Jurkat, Clone E6-1 (cell line): ENCODE measurements at regions not wholly inside any gene's neighbourhood (a gene's known extent, or its start where the extent isn't known, plus 50 kb on each side); places are given as distances from the start of the nearest gene placed in this dataset.

ENCODE experiments used
- DNase-seq: peaks from one replicate; pipeline ENCODE4 v3.0.0-alpha.2; 2011; ENCODE audit warnings: low read depth, low spot score
- H3K4me3 ChIP-seq: 2 replicates; pipeline ENCODE4 v1.5.1; 2011; ENCODE audit warnings: mild to moderate bottlenecking, low read length, control low read depth, moderate library complexity

DNA sequence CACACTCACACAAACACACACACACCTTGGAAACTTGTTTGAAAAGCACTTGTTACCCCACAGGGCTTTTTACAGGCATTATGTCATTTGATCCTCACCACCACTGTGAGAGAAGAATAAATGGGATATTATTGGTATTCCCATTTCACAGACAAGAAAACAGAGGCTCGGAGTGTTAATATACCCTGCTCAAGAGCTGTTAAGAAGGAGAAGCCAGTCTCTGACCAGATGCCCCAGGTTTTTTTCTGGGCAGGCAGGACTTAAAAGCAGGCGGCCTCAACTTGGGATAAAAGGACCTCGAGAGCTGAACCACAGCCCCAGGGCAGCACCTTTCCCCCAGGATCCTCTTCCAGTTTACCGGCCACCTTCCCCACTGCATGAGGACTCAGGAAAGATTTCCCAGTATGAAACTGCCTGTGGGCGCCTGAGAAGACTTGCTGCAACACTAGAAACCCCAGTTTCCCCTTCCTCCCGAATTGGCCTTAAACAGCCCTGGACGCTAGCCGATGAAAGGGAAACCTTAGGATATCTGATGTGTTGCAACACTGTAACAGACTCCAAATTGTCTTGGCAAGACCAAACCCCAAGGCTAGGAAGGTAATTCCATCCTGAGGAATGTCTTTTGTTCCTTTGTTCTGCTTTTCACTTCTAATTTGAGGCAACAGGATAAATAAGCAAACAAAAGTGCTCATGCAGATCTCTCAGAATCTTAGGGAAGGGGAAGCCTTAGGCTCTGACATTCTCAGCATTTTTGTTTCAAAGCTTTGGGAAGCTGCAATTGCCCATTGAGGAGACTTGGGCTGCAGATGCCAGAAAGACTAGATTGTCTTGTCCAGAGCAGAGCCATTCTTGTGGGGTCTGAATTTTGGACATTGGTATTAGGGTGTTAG, 173.5 kb downstream of the TRIM29 start:
- no peak for DNase-seq
- no peak overlapping the region for H3K4me3 ChIP-seq

- DNase-seq = no peak
- no peak overlapping the region for H3K4me3 ChIP-seq
Measured at GRCh38 chr11:119957951-119958350, 180.0 kb downstream of the TRIM29 start.

- DNase-seq = no peak
- H3K4me3 ChIP-seq = no peak overlapping the region
Measured at GRCh38 chr11:119952441-119952840, 185.5 kb downstream of the TRIM29 start.

- H3K4me3 ChIP-seq = no peak overlapping the region
- DNase-seq = no peak
Measured at GRCh38 chr11:119943298-119943655, 194.6 kb downstream of the TRIM29 start.

DNA sequence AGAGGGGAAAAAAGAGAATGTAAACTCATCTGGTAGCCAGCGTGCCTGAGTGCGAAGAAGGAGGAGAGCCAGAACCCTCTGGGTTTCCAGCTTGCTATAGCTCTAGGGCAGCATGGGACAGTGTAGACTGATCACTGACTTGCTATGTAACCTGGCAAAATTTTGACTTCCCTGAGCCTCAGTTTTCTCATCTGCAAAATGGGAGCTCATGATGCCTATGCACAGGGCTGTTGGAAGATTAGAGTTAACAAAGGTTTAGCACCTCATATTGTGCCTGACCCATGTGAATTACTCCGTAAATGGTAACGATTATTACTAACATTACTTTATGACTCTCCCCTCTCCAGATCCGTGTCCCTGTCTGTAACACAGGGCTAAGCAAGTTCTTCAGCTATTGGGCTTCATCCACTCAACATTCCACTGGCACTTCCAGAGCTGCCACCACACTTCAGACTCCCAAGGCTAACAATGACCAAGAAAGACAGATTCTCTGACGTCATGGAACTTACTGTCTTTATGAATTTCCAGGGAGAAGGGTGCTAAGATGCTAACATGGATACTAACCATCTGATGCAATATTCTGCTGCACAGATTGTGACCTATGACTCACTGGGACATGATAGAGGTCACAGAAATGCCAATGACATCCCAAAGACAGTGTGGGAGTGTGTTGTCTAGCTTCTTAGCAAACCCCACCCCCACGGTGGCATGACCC, 195.2 kb downstream of the TRIM29 start:
- no peak for DNase-seq
- no peak overlapping the region for H3K4me3 ChIP-seq

GRCh38 chr11:119941636-119942411, 196.1 kb downstream of the TRIM29 start:
- DNase-seq = no peak
- no peak overlapping the region for H3K4me3 ChIP-seq

DNA sequence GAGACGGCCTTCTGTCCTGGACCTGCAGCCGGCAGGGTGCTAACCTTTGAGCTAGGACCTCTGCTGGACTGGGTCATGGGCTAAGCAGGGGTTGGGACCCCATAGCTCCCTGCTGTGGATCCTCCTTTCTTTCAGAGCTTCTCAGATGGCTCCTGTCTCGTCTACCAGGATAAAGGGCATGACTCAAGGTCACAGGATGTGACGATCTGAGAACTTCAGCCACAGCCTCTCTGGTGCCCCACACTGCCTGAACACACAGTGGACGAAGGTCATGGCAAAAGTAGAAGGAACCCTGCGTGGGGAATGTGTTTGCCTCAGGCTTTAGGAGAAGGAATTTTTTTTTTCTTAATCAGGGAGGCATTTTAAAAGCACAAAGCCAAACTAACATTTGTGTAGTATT, 196.7 kb downstream of the TRIM29 start:
- DNase-seq = no peak
- no peak overlapping the region for H3K4me3 ChIP-seq

DNA sequence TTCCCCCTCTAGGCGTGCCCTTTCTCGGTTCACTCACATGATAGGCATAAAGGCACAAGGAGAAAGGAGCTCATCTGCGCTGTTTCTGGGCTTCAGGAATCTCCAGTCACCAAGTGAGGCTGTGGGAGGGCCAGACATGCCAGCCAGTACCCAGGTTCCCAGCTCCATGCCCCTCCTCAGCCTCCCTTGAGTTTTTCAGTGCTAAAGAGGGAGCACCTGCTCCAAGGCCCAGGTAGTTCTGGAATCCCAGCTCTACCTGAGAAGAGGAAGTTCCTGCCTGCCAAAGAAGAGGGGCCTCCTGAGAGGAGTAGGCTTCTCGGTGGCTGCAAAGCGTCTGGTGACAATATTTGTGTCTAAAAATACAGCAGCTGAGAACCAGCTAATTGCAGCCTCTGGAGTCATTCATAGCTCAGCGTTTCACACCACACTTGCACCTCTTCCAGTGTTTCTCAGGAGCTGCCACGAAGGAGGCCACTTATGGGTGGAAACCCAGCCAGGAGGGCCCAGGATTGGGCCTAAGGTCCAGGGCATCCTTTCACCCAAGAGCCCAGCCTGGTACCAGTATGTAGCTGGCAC, 197.4 kb downstream of the TRIM29 start:
- no peak for DNase-seq

DNA sequence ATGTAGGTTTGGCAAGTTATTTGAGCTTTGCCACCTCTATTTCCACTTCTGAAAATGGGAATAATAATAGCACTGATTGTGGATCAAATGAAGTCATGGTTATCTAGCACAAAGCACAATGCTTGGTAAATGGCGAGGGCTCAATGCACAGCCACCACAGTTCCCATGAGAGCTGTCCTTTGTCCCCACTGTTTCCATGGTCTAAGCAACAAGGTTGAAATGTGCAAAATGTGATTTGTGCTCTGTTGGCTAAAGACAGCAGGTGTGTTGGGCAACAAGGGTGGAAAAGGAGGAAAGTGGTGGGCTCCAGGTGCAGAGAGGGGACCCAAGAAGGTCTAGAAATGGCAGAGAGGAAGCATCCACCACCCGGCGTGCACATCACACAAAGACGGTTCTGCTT, 200.5 kb downstream of the TRIM29 start:
- no peak for DNase-seq
- no peak overlapping the region for H3K4me3 ChIP-seq

More for the DNA sequence above, 197.4 kb downstream of the TRIM29 start:
- H3K4me3 ChIP-seq = no peak overlapping the region

DNA sequence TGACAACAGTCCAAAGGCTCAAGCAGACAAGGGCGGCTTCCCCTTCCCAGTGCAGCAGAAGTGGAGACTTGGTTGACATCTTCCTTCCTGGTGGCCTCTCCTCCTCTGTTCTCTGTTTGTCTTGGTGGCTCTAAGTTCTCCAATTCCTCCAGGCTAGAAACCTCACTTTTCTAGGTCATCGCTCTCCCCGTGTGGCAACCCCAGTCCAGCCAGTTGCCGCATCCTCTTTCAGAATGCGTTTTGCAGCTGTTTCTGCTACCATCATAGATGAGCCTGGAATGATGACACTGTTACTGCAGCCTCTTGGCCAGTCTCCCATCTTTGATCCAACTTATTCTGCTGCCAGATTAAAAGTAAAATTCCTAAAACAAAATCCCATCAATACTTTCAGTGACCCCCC, 201.5 kb downstream of the TRIM29 start:
- no peak overlapping the region for H3K4me3 ChIP-seq
- no peak for DNase-seq

DNA sequence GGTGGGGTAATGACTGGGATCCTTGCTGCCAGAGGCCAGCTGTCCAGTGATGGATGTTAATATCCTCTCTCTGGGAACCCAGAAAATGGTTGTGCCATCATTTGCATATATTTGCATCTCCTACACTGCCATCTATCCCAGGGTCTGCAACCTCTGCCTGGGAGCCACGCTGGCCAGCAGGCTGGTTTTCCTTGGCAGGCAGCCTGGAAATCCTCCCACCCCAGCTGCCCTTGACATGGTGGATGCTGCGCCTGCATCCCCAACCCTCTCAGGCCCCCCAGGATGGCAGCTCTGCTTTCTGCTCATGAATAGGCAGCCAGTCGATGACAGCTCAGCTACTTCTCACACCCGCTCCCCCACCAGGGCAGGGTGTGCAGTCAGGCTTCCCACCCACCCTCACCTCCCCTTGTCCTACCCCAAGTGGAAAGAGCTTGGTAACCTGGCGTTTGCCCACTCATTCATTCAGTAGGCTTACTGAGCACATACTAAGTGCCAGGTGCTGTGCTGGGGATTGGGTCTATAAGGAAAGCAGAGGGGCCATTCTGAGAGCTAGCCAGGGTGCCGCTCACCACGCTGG, 202.5 kb downstream of the TRIM29 start:
- no peak for DNase-seq
- H3K4me3 ChIP-seq = no peak overlapping the region

DNA sequence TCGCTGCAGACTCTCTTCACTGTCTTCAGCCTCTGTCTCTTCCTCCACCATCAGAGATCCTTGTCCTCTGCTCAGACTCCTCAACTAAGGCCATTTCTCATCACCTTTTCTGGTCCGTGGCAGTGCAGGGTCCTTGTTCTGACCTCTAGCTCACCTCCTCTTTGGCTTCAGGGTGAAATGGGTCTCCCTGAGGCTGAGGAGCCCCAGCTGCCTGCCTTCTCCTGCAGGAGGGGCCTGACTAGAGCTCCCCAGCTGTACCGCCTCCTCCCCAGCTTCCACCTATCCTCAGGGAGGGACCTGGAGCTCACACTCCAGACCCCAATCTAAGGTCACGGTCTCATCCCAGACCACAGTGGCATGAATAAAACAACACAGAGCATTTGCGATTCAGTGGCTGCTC, 203.0 kb downstream of the TRIM29 start:
- DNase-seq = no peak
- no peak overlapping the region for H3K4me3 ChIP-seq

GRCh38 chr11:119934267-119934666, 203.6 kb downstream of the TRIM29 start:
- no peak overlapping the region for H3K4me3 ChIP-seq
- DNase-seq = no peak

DNA sequence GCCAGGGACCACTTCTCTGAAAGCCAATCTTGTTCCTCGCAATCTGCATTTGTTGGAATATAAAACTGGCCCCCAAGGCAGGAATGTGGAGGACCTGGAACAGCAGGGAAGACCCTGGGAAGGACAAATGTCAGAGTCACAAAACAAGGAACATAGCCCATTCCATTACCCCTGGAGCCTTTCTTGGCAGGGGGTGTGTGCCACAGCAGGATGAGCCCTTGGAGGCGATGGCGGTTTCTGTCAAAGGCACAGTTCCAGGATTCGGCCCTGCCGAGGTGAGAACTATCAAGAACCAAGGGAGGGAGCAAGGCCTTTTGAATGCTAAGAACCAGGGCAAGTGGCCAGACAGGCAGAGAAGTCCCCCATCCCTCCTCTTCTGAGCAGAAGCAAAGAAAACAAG, 204.3 kb downstream of the TRIM29 start:
- no peak for DNase-seq

GRCh38 chr11:119932828-119933562, 204.0 kb upstream of the NECTIN1 start:
- no peak overlapping the region for H3K4me3 ChIP-seq
- no peak for DNase-seq

More for the DNA sequence above, 204.3 kb downstream of the TRIM29 start:
- H3K4me3 ChIP-seq = no peak overlapping the region

DNA sequence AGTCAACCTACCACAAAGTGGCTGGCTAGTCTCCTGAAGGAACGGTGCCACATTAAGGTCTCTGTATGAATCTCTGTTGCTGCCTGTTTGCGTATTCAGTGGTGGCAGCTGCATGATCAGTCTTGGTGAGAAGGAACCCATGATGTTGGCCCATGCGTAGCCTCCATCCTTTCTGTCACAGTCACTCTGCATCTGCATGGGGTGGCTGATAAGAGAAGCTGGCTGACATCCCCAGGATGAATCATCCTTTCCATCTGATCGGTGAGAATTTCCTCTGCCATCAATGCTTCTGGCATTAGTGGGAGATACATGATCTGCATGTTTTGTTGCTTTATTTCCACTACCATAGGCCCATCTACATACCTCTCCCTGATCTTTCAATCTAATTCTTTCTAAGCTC, 199.0 kb upstream of the NECTIN1 start:
- no peak for DNase-seq
- H3K4me3 ChIP-seq = no peak overlapping the region

DNA sequence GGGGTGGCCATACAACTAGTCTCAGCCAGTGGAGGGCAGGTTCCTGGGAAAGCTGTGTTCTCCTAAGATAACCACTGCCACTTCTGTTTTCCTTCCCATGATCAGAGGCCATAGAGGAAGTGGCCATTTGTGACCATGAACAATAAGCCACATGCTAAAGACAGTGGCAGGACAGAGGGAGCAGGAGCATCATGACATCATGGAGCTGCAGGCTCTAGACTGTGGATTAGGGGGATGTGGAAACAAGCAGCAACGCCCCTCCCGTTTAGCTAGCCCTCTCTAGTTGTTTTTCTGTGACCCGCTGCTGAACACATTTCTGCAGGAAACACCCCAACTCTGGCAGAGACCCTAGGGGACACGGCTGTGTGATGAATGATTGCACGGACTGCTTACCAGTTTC, 195.0 kb upstream of the NECTIN1 start:
- no peak for DNase-seq
- no peak overlapping the region for H3K4me3 ChIP-seq

DNA sequence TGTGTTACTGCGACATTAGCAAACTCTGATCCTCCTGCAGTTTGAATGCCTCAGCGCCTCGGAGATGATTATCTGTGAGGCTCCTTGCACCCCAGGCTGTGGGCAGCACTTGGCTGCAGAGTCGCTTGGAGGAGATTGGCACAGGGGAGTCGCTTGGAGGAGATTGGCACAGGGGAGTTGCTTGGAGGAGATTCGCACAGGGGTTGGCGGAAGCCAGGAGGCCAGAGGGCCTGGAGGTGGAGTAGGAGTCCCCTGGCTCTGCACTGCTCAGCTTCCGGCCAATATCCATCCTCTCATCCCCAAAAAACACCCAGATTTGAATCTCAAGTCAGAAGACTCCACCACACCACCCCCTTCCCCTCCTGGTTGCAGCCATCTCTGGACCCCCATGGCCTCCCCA, 192.6 kb upstream of the NECTIN1 start:
- no peak overlapping the region for H3K4me3 ChIP-seq
- DNase-seq = no peak
